ENCODE measurements at regions not wholly inside any gene's neighbourhood (a gene's known extent, or its start where the extent isn't known, plus 50 kb on each side); places are given as distances from the start of the nearest gene placed in this dataset.

DNA sequence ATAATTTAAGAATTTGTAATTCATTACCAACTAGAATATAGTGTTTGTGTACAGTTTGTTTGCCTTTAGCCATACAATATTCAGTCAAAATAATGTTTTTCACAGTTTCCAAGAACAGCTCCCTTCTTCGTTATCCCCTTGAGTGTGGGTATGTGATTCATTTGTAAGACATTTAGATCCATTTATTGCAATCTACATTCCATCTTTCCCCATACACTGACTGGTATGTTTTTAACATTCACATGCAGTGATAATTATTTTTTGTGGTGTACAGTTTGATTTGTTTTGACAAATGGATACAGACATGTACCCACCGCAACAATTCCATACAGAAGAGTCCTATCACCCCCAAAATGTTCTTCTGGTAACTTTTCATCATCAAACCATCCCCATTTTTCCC is 589.1 kb upstream of the ADAMTS5 start (continued):
- TF ChIP-seq, protein P1, sequence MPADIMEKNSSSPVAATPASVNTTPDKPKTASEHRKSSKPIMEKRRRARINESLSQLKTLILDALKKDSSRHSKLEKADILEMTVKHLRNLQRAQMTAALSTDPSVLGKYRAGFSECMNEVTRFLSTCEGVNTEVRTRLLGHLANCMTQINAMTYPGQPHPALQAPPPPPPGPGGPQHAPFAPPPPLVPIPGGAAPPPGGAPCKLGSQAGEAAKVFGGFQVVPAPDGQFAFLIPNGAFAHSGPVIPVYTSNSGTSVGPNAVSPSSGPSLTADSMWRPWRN (IDR thresholded peaks at IDR 0.05; ENCODE audit: low read depth), result no peak

DNA sequence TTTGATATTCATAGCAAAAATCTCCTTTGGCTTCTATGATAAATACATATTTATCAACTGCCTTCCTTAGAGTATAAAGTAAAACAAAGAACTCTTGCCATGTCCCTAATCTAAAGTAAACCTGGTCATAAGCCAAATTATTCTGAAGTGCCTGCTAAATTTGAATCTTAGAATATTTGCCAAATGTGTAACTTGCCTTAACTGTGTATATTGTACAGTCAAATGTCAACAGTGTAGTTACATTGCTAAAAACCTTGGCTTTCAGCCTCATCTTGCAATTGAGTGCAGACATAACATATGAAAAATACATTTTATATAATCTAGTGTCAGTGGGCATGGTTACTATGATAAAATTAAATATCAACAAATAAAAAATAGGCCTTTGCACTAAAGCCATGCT is 583.4 kb upstream of the ADAMTS5 start:
- H3K9me3 ChIP-seq (replicated peaks; ENCODE audit: control insufficient read depth, insufficient read depth, low read depth, low read length), result no peaks in the 10 kb centered on the region
- no peaks in the 10 kb centered on the region for H3K4me1 ChIP-seq (replicated peaks in 1 of 2; ENCODE audit: control insufficient read depth in 2 of 2, insufficient read depth in 2 of 2, low read length in 2 of 2)
- H2AFZ ChIP-seq (ENCODE audit: low read depth, low read length), result no peak overlapping the region
- no peaks in the 10 kb centered on the region for H4K20me1 ChIP-seq (replicated peaks; ENCODE audit: control insufficient read depth, insufficient read depth, low read length)
- no peaks in the 10 kb centered on the region for H3K36me3 ChIP-seq (ENCODE audit: control insufficient read depth, insufficient read depth, low read length)
- H3K27ac ChIP-seq (ENCODE audit: extremely low read depth, low read depth, low read length), result no peak overlapping the region
- ChIA-PET POLR2A (no interaction called here), CTCF (ENCODE audit: low intra/inter-chr PET ratio) (no interaction called here)
- ATAC-seq (no peak), DNase-seq (ENCODE audit: extremely low read depth in 1 of 4, low spot score in 3 of 4) (no peak), FAIRE-seq (no peak)
- no peak overlapping the region for H3K4me3 ChIP-seq
- H3K79me2 ChIP-seq (ENCODE audit: control insufficient read depth, insufficient read depth, low read length), result no peaks in the 10 kb centered on the region
- intact Hi-C loops (cut with micrococcal nuclease), result no loop called here
- no peaks in the 10 kb centered on the region for H3K27me3 ChIP-seq (ENCODE audit: control insufficient read depth in 2 of 2, insufficient read depth in 2 of 2, low read length in 2 of 2)
- BruUV-seq (replicated peaks), result no TSS peak
- in situ Hi-C loops (cut with MboI), result no loop called here
- no peak overlapping the region for H3K4me2 ChIP-seq (ENCODE audit: insufficient read depth, low read length)
- TF ChIP-seq E2F8 (IDR thresholded peaks at IDR 0.05; ENCODE audit: low read depth, partially characterized antibody) (no peak), ZNF717 (CRISPR knock-in tag; IDR thresholded peaks at IDR 0.05) (no peak), ZBTB12 (CRISPR knock-in tag; IDR thresholded peaks at IDR 0.05) (no peak)
- H3K9ac ChIP-seq (ENCODE audit: insufficient read depth in 1 of 2, low read depth in 2 of 2, low read length in 2 of 2), result no peak overlapping the region
- H3K9me1 ChIP-seq (ENCODE audit: control insufficient read depth, insufficient read depth, low read length), result no peaks in the 10 kb centered on the region
